ENCODE measurements at regions not wholly inside any gene's neighbourhood (a gene's known extent, or its start where the extent isn't known, plus 50 kb on each side); places are given as distances from the start of the nearest gene placed in this dataset.

DNA sequence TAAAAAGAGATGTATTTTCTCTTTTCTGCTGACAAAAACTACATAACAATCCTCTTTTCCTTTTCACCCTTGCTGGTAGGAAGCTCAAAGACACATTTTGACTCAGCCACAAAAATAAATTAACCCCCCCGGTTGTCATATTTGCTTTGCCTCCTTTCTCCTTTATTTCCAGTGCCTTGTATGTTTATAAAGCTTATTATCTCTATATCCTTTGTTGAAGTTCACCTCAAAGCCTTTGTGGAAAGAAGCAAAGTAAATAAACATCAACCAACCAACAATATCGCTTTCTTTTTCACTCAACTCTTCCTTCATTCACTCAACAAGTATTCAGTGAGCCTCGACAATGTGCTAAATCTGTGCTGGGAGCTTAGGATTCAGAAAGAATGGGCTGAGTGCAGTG lies 276.5 kb upstream of the ID2 start:
- no peak for DNase-seq

DNA sequence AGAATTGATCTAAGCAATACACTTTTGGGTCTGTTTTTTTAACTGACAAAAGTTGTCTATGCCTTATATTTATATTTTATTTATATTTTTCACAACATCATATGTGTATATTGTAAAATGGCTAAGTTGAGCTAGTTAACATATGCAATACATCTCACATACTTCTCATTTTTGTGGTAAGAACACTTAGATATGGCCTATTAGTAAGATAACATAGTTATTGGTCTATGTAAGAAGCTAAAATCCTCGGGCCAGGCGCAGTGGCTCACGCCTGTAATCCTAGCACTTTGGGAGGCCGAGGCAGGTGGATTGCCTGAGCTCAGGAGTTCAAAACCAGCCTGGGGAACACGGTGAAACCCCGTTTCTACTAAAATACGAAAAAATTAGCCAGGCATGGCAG lies 275.6 kb upstream of the ID2 start:
- DNase-seq = no peak

DNA sequence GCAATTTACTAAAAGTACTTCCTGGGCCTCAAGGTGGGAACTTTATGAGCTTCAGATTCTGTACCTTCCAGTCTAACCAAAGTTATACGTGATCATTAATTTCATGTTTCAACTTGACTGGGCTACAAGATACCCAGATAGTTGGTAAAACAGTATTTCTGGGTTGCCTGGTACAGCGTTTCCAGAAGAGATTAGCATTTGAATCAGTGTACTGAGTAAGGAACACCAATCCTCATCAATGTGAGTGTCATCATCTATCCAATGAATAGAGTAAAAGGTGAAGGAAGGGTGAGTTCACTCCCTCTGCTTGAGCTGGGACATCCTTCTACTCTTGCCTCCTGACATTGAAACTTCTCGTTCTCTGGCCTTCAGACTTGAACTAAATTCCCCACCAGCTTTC lies 274.5 kb upstream of the ID2 start:
- no peak for DNase-seq

DNA sequence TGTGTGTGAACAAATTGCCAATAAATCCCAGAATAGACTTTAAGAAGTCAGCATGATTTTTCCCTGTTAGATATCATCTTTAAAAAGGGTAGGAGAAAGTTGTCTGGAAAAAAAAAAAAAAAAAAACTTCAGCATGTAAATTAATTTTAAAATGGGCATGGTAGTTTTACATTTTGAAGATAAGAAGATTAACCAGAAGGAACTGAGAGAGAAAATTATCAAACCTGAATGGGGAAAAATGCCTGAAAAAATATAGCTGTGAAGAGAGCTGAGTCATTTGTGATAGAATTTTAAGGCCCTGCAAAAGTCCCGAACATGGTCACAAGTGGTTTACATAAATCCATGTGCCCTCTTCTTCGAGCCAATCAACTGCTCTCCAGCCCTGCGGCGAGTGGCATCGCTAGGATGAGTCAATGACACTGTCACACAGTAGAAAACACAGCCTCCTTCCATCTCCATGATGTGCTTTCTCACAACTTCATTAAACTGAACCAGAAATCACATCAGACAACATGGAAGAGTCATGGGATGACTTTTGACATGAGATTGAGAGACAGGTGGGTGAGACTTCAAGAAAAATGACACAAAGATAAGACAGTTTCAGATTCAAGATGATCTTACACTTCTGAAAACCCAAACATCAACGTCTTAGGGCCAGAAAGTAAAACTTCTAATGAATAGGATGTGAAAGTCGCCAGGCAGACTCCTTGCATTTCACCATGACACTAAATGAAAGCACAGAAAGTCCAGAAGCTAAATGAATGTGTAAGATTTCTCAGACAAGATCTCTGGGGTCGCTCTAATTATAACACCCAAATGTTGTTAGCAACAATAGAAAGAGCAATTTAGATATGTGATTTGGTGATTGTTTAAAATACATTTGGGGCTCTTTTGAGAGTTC lies 273.0 kb upstream of the ID2 start:
- no peak for DNase-seq

DNA sequence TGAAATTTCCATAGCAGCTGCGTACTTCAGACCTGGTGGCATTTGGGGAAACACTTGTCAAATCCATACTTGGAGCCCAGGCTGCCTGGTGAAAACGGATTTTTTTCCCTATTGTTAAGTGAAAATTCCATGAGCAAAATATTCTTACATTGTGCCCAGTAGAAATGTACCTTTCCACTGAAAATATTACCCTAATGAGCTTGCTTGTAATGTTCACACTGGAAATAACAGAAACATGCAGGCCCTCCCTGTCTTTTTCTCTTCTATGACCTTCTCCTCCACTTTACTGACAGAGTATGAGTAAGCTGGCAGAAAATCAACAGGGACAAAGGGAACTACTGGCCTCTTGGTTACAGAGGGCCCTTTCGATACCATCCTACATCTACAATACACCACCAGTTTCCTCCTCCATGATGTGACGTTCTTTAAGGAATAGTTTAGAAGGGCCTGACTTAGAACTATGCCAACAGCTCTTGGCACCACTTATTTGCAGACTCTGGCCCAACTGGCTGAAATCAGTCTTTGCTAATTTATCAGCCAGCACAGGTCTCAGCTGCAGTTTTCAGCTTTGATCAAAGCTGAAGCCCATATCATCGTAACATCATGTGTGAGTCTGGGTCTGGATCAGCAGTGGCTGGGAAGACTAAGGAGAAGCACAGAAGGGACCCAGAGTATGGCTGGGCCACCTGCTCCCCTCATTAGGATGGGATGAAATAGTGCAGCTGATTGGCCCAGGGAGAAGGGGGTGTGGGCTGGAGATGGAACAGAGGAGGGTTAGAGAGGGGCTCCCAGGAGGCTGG lies 272.2 kb upstream of the ID2 start:
- no peak for DNase-seq

DNA sequence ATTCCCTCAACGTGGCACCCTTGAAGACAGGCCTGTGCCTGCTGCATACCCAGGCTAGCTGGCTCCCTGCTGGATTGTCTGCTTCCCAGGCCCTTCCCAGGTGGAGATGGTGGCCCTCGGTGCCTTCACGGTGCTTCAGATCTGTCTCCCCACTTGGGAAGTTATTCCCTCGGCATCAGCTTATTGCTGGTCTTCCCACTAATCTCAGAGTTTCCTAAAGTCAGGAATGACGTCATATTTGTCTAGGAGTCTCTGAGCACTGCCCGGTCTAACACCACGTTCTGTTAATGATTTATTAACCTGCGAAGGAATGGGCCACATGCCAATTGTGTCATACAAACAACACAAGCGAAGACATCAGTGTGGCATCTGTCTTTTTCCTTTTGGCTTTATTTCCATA lies 269.8 kb upstream of the ID2 start:
- no peak for DNase-seq

DNA sequence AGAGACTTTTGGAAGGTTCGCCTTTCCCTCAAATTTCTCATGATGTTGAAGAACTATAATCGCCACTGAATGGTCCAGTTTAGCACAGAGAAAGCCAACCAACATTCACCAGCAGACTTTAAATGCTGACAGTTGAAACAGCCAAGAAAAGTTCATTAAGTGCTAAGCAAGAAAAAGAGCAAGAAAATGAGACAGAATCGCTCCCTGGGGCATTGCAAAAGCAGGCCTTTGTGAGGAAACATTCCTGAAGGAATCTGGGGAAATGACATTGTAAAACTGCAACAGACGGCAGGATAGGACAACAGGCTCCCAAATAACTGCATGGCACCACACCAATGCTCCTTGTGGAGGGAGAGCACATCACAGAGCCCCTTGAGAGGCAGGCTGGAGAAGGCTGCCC lies 269.3 kb upstream of the ID2 start:
- DNase-seq = no peak

DNA sequence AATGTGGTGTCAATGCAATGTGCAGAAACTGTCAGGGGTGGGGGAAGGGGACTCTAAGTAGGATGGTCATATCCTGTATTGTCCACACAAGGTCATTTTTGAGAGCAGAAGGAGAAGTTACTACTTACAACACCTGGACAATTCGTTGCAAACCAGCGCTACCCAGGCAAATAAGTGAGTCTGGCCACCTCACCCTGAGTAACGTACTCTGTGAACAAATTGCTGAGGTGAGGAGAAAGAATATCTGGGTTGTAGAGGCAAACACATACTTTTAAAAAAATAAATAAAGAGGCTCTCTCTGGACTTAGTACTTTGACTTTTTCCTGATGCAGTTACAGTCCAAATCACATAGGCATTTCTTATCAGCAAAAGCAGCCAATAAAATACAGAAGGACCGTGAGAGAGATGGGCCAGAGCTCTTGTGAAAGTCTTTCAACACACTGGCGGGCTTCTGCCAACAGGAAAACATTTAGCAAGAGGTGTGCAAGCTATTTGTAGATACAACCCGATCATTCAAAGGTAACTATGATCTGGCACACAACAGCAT lies 268.2 kb upstream of the ID2 start:
- DNase-seq = no peak

DNA sequence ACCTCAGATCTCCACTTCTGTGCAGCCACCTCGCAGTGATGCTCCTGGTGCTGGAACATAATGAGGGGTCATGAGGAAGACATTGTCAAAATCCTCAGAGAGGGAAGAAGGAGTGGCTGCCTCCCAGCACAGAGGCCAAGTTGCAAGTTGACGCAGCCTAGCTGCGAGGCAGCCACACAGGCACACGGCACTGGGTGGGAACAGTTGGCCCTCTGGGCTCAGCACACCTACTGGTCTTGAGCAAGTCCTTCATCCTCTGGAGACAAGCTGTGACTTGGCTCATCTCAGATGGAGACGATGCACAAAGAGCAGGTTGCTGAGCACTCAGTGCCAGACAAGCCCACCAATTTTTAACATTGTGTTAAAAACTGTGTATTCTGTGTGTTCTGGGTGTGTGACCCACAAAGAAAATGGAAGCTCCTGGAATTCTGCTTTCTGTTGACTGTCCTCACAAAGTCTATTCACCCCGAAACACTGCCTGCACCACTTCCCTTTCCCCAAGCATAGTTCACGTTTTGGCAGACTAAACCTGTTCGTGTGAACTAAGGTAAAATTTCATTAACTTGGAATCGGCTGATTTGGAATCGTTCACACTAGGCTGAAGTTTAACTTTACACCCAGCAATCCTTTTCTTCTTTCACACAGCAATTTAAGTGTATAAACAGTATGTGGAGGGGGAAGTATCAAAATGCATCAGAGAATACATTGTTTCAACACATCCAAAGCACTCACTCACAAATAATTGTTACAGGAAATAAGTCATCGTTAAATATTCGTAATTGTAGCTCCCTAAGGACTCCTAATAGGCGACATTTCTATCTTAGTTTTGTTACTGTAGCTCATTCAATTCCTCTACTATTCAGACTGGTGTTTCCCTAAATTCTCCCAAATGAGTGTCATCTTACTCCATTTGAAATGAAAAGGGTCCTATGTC lies 266.6 kb upstream of the ID2 start:
- no peak for DNase-seq

DNA sequence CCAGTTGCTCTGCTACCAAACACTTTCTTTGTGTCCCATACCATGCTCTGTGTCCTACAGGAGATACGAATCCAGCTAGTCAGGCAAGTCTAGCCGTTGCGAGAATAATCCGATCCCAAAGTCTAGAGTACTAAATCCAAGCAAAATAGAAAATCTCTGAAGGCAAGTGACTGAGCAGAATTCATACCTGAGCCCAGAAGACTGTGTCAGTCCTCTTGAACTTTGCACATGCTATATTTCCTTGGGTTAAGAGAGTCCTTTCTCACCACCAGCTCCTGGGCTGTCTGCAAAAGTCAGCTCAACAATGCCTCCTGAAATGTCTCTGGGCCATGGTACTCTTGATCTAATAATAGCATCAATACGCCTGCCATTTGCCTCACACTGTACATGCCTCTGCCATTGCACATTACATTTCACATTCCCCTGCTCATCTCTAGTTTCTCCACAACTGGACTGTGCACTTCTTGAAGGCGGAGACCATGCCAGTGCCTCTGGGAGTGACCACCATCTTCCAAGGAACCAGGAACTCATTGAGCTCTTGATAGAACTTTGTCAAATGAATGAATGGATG lies 265.8 kb upstream of the ID2 start:
- DNase-seq = no peak

DNA sequence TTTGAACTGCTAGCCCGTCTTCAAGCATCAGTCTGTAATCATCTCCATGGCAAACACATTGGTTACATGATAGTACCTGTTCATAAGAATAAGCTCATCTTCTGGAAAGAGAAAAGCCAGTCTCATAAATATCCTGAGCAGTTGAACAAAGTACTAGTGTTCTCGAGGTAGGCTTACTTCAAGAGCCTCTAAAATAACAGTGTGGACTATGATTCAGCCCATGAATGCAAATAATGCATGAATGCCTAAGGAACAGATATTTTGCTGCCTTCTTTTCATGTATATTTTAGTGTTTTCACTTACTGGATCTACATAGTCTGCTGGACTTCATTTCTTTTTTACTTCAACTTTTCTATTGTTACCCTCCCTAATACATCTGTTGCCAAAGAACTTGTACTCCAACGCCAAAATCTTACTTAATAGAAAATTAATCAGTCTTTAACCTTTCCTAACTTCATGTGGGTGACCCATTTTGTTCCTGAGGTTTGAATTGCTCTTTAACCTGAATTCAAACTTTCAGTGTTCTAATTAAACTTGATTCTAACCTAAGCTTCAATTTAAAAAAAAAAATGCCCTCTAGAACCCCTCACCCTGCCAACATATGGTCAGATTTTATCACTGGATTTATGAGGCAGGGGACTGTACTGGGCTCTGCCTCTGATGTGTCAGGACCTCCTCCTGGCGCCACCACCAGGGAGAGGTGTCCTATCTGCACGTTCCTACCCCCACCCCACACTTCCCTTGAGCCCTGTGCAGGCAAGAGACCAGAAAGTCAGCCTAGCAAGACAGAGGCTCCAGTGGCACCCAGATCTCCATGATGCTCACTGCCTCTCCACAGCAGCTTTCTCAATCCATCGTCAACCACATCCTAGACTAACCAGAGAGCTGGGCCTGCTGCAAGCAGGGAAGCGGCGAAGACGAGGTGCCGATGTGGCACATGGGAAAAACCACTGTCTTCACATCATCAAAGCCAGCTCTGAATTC lies 264.7 kb upstream of the ID2 start:
- no peak for DNase-seq

DNA sequence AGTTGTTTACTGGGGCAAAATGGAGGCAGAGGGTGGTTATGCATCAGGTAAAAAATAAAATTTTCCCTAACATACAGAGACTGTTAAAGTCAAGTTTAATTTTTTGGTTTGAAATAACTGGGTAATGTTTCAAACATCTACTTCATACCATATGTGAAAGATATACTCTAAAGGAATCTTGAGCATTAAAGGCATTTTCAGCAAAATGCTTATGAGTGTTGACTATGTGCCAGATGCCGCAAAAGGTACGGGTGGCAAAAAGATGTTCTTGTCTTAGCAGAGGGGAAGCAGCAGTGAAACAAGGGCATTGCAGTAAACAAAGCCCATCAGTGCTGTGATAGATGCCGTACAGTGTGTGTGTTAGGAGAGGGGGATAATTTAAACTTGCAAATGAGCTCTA lies 263.1 kb upstream of the ID2 start:
- no peak for DNase-seq

DNA sequence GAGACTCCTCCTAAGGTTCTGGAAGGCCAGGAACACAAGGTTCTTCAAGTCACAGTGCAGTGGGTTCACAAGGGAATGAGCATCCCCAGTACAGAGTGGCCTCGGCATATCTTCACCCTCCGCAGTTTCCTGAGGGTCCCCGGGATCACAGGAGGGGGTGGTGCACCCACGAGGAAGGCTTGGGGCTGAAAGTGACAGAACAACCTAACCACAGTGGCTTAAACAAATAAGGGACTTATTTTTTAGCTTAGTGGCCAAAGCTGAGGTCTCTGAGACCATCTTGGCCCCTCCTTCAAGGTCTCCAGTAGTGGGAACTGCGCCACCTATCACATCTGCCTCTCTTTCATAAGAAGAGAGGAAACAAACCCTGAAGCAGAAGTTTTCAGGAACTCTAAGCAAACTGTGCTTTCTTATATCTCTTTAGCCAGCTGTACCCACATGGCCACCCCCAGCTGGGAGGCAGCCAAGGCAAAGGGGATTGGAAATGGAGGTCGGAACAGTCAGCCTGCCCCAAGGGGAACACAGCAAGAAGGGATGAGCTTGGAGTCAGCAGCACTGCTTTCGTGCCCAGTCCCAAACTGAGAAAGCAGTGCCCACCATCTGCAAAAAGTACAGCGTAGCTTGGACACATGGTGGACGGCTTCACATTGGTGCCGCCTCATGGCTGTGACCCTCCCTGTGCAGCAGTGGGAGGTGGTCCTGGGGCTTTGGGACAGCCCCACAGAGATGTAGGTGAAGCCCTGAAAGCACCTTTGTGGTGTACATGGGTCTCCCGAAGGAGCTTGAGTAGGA lies 260.0 kb upstream of the ID2 start:
- DNase-seq = no peak

DNA sequence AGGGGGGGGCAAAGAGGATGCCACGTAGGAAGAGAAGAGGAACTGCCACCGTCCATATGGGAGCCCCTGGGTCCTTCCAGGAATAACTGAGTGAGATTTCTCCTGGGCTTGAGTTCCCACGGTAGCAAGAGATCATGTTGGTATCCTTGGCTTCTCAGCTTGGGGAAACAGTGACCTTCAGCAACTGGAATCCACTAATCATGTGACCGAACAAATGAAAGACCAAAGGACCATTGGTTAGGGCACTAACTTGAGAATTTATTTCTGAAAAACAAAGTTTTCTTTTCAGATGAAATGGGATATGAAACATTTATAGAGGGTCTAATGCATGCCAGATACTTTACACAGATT lies 259.4 kb upstream of the ID2 start:
- DNase-seq = no peak

DNA sequence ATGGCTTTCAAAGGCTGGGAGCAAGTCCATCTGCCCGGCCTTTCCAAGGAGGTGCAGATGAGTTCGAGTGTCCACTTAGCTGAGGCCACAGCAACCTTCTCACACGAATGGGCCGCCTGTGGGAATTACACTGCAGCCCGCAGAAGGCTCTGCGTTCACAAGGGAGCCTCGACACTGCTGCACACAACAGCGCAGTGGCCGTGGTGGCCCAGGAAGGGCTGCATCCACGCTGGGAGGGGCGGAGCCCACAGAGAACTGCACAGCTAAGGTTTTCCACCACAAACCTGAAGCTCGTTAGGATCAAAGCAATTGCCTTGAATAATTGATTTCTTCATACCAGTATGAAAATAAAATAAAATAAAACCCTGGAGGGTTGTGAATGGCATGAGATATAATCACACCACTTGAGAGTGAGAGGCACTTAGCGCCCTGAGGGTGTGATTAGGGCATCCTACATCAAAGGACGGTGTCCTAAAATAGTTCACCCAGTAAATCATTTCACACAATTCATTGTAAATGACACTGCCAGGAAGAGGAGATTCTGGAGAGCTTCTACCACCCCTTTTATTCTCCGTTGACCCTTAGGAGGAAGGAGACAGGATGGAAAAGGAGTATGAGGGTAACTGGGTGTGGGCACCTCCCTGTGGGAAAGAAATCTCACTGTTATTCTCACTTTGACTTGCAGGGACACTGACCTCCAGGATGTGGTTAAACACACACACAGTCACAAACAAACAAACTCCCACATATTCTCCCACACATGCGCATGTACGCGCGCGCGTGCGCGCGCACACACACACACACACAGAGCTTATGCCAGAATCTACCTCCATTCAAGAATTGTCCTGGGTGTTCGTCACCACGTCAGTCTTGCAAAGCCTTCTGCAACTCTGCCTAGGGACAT lies 256.6 kb upstream of the ID2 start:
- peak; percentile 60 for DNase-seq

DNA sequence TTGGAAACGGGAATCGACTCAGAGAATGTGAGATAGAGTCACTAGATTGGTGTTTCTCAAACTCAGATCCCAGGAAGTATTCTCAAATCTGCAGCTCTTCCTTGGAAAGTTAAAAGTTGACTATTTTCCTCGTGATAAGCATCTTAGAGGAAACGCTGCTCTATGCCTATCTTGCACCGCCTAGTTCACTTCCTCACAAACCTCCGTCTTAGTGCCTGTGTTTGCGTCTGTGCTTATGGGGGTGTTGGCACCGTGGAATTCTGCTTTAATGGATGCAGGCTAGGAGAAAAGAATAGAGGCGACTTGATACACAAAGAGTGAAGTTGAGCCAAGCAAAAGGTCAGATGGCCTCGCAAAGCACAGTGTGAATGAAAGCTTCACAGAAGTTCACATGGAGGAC lies 255.3 kb upstream of the ID2 start:
- no peak for DNase-seq

DNA sequence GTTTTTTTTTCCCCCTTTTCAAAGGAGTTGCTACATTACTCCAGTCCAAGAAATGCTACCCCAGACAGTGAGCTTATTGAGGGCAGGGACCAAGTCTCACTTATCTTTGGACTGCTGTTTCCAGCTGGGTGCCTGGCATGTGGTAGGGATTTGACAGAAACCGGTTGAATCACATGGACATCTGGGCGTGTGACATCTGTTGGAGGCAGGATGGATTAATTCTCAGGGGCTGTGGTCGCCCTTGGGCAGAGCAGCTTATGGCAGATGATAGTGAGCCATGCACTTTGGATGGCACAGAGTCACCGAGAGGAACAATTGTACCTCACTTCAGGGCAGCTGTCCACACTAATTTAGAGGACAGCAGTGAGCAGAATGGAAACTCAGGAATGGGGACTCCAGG lies 254.6 kb upstream of the ID2 start:
- no peak for DNase-seq

DNA sequence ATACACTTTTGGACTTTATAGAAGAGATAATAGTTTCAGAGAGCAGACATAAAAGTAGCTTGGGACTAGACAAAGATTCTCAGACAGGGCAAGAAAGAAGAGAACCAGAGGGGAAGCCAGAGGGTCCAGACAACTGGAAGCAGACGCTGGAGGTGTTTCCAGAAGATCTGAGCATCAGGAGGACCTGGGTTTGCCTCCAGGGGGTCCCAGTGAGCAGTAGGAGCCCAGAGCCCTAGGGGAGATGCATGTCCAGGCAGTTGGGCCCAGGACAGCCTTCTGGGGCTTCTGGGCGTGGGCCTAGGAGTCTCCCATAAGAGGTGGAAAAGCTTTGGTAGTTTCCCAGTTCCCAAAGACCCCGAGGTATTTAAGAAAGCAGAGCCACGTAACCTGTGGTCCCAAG lies 251.2 kb upstream of the ID2 start:
- DNase-seq = no peak

DNA sequence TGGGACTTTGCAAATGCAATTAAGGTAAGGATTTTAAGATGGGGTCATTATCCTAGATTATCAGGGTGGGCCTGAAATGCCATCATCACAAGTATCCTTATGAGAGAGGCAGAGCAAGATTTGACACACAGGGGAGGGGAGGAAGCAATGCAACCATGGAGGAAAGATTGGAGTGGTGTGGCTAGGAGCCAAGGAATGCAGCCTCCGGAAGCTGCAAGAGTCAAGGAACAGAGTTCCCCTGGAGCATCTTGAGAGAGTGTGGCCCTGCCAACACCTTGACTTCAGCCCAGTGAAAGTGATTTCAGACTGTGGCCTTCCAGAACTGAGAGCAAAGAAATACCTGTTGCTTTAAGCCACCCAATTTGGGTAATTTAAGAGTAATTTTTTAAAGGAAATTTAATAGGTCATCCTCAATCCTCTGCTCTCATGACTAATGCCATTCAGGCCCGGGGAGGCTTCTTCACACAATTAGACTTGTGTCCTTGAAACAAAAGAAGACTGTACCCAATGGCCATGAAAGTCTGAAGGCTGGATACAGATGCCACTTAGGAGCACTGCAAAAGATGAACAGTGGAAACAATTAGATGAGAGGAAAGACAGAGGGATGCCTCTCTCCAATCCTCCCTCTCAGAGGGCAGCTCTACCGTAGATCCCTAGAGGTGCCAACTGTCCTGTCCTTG lies 250.3 kb upstream of the ID2 start:
- DNase-seq = no peak

All from NCI-H510A treated with DMSO at 0.1 percent for 48 hours (cell line).